Right hindlimb (tissue), 1 donor: ENCODE measurements at regions not wholly inside any gene's neighbourhood (a gene's known extent, or its start where the extent isn't known, plus 50 kb on each side); places are given as distances from the start of the nearest gene placed in this dataset.
A peak's percentile ranks its signal among the peaks of the same experiment; 100 is the strongest.

Source experiments
- DNase-seq: peaks from one replicate; pipeline ENCODE4 v3.0.0-alpha.2; 2018

GRCh38 chr1:82923931-82924330, 1075.0 kb downstream of the TTLL7 start:
- DNase-seq = no peak

- no peak for DNase-seq
Observed at GRCh38 chr1:82921759-82922158, 1077.2 kb downstream of the TTLL7 start.

DNA sequence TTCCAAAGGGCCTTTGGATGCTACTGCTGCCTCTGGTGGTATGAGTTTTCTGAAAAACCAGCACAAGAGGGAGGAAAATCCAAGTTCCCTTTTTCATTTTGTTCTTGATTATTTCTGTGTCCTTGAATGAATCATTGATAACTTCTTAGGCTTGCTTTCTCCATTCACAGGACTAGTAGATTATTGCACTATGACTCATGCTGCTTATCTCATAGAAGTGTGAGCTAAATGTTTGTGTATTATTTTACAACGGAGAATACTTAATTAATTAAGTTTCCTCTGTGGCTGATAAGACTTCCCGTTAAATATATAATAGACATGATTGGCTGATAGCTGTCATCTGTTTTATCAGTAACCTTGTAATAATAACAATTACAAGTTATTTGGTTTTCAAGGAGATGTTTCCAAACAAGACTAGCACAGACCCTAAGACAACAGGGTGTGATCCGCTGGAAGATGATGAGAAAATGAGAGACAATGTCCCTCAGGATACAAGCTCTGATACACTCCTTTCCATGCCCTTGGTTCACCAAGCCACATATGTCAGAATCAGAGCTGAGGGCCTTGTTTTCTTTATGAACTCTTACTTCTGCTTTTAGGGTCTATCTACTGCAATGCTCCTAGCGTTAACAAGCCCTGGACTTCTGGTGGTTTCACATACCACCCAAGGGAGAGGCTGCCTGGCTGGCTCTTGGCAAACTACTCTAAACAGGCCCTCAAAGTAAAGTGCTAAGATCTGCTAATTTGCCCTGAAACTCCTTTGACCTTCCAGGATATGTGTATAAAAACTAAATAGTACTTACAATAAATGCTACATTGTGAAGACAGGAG, 1078.3 kb downstream of the TTLL7 start:
- no peak for DNase-seq

- DNase-seq = no peak
Observed at GRCh38 chr1:82919837-82920236, 1079.1 kb downstream of the TTLL7 start.

DNA sequence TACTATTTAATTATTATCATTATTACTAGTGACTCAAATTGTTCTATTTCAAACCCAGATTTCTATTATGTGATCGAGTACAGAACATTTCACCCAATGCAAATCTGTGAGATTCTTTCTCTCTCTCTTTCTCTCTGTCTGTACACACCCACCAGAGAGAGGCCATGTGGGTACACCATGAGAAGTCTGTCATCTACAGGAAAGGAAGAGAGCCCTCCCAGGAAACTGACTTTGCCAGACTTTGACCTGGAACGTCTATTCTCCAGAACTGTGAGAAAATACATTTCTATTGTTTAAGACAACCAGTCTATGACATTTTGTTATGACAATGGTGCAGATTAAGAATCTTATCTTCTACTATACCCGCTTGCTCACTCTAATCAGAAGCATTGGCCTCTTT, 1091.6 kb downstream of the TTLL7 start:
- DNase-seq = no peak

GRCh38 chr1:82903626-82904025, 1095.3 kb downstream of the TTLL7 start:
- no peak for DNase-seq

- no peak for DNase-seq
Observed at GRCh38 chr1:82901561-82901960, 1097.4 kb downstream of the TTLL7 start.

DNA sequence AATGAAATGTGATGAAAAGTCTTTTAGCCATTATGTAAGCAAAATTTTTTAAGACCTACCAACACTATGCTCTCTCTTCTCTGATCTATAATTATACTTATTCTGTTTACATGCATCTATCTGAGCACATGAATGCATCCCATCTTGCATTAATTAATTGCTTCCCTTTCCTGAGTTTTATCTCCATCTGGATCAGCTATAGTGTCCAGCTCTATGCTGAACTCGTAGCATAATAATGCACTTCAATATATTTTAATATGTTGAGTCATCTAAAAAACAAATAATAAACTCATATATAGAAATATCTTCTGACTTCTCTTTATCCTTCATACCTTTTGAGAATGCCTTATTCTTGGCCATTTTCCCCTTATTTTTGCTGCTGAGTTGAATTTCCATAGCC, 1097.8 kb downstream of the TTLL7 start:
- no peak for DNase-seq

DNA sequence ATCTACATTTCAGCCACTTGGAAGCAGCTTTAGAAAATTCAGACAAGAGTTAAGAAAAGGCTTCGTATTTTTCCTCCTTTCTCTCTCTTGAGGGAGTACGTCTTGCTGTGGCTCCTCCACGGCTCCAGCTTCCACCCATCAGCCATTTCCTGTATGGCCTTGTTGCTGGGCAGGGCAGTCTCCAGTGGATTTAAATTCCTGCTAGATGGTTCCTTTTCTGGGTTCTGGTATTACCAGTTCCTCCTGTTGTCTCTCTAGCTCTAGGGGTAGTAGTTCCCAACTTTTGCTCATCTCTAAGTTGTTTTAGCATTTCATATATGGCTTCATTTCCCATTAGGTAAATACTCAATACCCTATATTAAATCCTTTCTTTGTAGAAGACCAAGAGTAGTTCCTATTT, 1098.3 kb downstream of the ADGRL2 start:
- DNase-seq = no peak

GRCh38 chr1:82897549-82897948, 1096.8 kb downstream of the ADGRL2 start:
- no peak for DNase-seq

DNA sequence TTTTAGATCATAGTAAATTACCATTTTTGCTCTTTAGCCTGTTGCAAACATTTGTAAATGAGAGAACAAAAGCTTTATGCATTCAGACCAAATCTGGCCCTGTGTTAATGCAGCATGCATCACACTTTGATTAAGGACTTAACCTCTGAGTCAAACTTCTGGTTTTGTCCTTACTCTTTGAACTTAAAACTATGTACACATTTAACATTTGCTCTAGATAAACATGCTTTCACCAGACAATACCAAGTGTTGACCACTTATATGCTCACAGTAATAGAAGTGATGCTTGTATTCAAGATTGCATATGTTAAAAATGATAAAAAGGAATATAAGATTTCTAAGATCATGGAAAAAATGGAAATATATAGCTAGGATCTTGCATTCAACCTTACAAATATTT, 1095.3 kb downstream of the ADGRL2 start:
- no peak for DNase-seq

DNA sequence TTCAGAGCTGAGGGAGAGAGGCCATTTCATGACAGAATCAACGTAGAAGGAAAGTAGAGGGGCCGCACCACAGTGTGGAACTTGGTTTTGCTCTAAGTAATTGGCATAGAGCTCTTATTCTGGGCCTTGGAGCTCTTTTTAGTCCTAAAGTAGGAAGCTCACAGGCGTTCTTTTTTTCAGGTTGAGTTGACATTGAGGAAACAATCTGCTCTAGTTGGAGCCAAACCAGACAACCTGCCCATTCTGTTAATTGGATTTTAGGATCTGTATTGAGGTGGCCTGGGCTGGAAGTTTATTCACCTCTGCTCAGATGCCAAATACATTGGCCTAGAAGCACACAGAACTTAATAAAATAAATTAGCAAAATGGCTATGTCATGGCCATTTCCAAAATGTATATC, 1093.9 kb downstream of the ADGRL2 start:
- no peak for DNase-seq

GRCh38 chr1:82893712-82894470, 1093.2 kb downstream of the ADGRL2 start:
- no peak for DNase-seq

- DNase-seq = no peak
Observed at GRCh38 chr1:82880506-82880905, 1079.8 kb downstream of the ADGRL2 start.

- DNase-seq = peak; percentile 32
Observed at GRCh38 chr1:82879701-82880305, 1079.1 kb downstream of the ADGRL2 start.

DNA sequence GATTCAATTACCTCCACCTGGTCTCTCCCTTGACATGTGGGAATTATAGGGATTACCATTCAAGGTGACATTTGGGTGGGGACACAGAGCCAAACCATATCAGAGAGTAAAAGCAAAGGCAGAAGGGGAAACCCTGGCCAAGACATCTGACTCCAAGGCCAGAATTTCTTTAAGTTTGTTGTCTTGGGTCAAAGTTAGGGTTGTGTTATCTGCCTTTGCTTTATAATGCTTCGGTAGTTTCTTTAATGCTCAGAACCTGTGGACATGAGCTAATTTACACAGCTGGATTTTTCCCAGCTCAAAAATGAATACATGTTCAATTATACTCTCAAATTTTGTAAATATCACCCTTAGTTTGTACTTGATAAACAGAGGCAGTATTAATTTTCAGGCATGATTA, 1074.4 kb downstream of the ADGRL2 start:
- no peak for DNase-seq

DNA sequence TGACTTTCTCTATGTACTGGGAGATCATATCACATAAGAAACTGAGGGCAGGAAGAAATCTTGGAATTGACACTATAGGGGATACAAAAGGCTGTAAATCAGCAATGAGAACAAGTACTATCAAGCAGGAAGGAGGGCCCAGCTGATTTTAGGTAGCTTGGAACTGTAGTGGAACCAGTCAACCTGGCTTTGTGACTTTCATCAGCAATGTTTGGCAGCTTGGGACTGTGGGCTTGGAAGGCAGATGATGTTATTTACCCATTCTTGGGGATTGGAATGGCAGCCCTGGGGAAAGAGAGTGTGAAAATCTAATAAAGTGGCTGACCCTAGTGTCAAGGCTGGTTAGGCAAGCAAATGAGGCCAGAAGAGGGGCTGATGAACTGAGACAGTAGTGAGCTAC, 1073.3 kb downstream of the ADGRL2 start:
- DNase-seq = no peak

- no peak for DNase-seq
Observed at GRCh38 chr1:82870332-82870731, 1069.6 kb downstream of the ADGRL2 start.

DNA sequence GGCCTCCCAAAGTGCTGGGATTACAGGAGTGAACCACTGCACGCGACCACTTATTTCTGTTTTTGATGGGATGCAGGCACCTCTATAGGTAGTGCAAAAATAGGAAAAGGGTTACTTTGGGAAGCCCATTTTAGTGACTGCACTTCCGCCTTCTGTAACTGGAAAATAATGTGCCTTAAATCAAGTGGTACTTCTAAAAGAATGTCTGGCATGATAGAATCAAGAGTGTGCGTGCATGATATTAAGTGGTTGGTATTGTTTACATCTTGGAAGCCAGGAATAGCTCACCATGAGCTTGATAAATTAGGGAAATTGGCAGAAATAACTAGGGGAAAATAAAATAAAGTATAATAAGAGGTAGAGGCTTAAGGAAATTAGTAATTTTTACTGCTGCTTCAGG, 1067.0 kb downstream of the ADGRL2 start:
- no peak for DNase-seq

GRCh38 chr1:82861749-82862148, 1061.0 kb downstream of the ADGRL2 start:
- no peak for DNase-seq

- DNase-seq = no peak
Observed at GRCh38 chr1:82858031-82858430, 1057.3 kb downstream of the ADGRL2 start.

DNA sequence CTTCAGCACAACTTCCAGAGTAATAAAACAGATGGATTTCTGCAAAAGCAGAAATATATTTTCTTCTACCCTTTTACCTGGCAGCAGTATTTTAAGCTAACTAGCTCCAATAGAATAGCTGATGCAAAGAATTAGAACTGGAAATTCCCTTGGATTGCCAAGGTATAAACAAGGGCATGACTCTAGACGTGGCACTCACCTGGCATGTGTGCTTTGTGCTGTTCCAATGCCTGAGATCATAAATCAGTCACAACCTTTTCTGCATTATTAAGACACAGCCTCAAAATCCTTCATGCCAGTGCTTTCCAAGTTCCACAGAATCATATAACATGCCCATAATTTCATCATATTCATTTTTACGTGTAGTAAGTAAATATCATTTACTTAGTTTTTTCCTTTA, 1048.7 kb downstream of the ADGRL2 start:
- DNase-seq = peak; percentile 24

GRCh38 chr1:82848043-82848442, 1047.3 kb downstream of the ADGRL2 start:
- DNase-seq = no peak

DNA sequence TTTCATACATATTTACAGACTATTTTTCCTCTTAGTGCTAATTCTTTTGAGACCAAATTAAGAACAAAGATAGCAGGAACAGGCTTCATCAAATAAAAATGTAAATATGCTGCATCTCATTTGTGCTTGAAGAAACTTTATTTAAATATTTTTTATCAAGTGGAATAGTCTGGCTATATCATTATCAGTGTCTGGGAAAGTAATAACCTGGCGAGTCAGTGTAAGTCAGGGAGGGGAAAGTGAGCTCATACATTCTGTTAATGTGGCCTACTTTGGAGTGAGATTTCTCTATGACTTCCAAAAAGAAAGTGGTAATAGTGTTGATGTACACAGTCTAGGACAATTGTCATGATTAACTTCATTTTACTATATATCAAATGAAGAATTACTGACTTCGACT, 1045.1 kb downstream of the ADGRL2 start:
- no peak for DNase-seq
